Breast epithelium (tissue), 3 donors: ENCODE measurements at regions not wholly inside any gene's neighbourhood (a gene's known extent, or its start where the extent isn't known, plus 50 kb on each side); places are given as distances from the start of the nearest gene placed in this dataset.

Experiments
- POLR2A ChIP-seq: fragments of 450-650 bp; IDR thresholded peaks from one replicate; pipeline ENCODE4 v1.6.1; 2016; ENCODE audit warnings: antibody characterized with exemption, mild to moderate bottlenecking, moderate library complexity
- TF ChIP-seq, protein P1 (sequence below), 3 donors: fragments of 450-650 bp; IDR thresholded peaks; one replicate each; pipeline ENCODE4 v1.5.1; 2016 to 2017; ENCODE audit warnings: antibody characterized with exemption in 3 of 3, mild to moderate bottlenecking in 3 of 3, moderate library complexity in 3 of 3

DNA sequence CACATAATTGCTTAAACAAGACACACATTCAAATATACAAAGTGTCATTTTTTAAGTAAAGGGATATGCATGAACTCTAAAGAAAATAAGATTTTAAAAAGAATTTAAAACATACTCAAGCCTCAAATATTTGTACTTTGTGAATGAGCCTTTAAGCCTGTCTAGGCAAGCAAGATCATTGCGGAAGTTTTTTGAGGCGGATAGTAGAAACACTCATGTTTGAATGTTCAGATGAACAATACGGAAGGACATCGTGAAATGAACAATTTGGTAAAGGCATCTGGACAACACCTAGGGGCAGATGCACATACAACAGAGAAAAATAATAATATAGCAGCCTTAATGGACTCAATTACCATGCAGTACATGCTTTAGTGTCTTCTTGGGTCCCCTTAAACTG is 928.9 kb downstream of the TFAP2A start:
- TF ChIP-seq, protein P1, sequence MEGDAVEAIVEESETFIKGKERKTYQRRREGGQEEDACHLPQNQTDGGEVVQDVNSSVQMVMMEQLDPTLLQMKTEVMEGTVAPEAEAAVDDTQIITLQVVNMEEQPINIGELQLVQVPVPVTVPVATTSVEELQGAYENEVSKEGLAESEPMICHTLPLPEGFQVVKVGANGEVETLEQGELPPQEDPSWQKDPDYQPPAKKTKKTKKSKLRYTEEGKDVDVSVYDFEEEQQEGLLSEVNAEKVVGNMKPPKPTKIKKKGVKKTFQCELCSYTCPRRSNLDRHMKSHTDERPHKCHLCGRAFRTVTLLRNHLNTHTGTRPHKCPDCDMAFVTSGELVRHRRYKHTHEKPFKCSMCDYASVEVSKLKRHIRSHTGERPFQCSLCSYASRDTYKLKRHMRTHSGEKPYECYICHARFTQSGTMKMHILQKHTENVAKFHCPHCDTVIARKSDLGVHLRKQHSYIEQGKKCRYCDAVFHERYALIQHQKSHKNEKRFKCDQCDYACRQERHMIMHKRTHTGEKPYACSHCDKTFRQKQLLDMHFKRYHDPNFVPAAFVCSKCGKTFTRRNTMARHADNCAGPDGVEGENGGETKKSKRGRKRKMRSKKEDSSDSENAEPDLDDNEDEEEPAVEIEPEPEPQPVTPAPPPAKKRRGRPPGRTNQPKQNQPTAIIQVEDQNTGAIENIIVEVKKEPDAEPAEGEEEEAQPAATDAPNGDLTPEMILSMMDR (IDR thresholded peaks at IDR 0.05), result no peak
- TF ChIP-seq POLR2A, result no peak
